Cardiac septum (tissue), 1 donor: ENCODE measurements at regions not wholly inside any gene's neighbourhood (a gene's known extent, or its start where the extent isn't known, plus 50 kb on each side); places are given as distances from the start of the nearest gene placed in this dataset.

Experiments
- DNase-seq: peaks from one replicate; pipeline ENCODE4 v3.0.0-alpha.2; 2020; ENCODE audit warnings: low spot score
- intact Hi-C: fragments of 100-400 bp; cut with DNase I; formaldehyde crosslinking; loops from one replicate; pipeline ENCODE4 v1.14.0; 2022
- donor health status: DM: no; HTN: no; CAD: no.

- no peak for DNase-seq
- intact Hi-C loops, result no loop called here
Measured at GRCh38 chr4:169823685-169824084, 65.9 kb upstream of the HPF1 start.

DNA sequence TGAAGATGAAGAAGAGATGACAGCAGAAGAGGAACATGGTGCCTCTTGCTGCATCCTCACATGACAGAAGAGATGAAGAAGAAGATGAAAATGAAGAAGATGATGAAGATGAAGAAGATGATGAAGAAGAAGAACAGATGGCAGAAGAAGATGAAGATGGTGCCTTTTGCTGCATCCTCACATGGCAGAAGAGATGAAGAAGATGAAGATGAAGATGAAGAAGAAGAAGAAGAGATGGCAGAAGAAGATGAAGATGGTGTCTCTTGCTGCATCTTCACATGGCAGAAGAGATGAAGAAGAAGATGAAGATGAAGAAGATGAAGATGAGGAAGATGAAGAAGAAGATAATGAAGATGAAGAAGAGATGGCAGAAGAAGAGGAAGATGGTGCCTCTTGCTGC, 63.7 kb upstream of the HPF1 start:
- intact Hi-C loops, result no loop called here
- no peak for DNase-seq

GRCh38 chr4:169818063-169818679, 60.4 kb upstream of the HPF1 start:
- intact Hi-C loops, result no loop called here
- DNase-seq, result no peak

DNA sequence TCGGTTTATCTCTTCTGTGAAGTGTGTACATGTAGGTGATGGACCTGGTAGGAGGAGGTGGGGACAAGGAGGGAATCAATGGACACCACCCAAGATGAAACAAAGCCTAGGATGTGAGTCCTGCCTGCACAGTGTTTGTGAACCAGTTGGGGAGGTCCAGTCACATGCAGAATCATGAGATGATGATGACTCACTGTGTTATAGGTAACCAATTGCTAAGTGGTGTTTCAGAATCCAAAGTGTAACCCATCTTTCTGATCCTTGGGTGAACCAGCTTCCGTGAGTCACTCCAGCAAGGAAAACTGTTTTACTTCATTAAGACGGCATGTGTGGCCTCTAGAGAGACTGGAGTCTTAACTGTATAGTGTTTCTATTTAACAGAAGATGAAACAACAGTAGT, 57.9 kb upstream of the HPF1 start:
- intact Hi-C loops, result no loop called here
- no peak for DNase-seq

DNA sequence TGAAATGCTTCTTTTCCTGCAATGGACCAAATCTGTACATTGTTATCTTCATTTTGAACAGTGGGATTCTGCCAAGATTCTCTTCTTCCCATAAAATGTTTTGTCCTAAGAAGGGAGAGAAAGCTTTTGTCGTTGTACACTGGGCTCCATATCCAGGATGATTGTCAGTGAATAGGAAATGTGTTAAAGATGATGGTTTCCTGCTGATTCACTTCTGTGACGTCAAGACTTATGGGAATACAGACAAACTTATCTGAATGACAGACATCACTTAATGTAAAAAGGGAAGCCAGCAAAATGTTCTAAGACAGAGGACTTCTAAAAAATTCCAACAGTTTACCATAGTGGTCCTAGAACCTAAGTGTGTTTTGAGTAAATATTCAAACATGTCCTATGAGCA, 53.7 kb upstream of the HPF1 start:
- intact Hi-C loops, result loop anchor here (2.0 kb wide), 1 partner anchor 237 kb away; no protein-coding TSS in a partner anchor

GRCh38 chr4:169810325-169811323, 52.9 kb upstream of the HPF1 start:
- intact Hi-C loops, result loop anchor here (2.0 kb wide), 1 partner anchor 238 kb away; no protein-coding TSS in a partner anchor
- no peak for DNase-seq

More for the DNA sequence above, 53.7 kb upstream of the HPF1 start:
- no peak for DNase-seq

- intact Hi-C loops, result no loop called here
Measured at GRCh38 chr4:169807934-169808509, 50.3 kb upstream of the HPF1 start.

More at GRCh38 chr4:169807934-169808509, 50.3 kb upstream of the HPF1 start:
- no peak for DNase-seq
